B cell (primary cell): ENCODE measurements at regions not wholly inside any gene's neighbourhood (a gene's known extent, or its start where the extent isn't known, plus 50 kb on each side); places are given as distances from the start of the nearest gene placed in this dataset.

ENCODE experiments used
- ATAC-seq: fragments of 200-7000 bp; cut with Tn5 transposase; one replicate; pipeline ENCODE4 v1.10.0; 2021; ENCODE audit warnings: low read depth, mild to moderate bottlenecking, moderate number of reproducible peaks, moderate library complexity
- CTCF ChIA-PET: fragments of 350-600 bp; sonication (Branson Sonifier 250); formaldehyde crosslinking; loops from one replicate; lab custom pipeline; 2021; ENCODE audit warnings: antibody characterized with exemption, inconsistent platforms; lab: Charles Lee
- POLR2A ChIA-PET: fragments of 350-600 bp; sonication (Branson Sonifier 250); formaldehyde crosslinking; loops from one replicate; lab custom pipeline; 2021; ENCODE audit warnings: antibody characterized with exemption; lab: Charles Lee
- DNase-seq: peaks from one replicate; pipeline ENCODE4 v3.0.0; 2013
- H2AFZ ChIP-seq: 2 replicates; pipeline ENCODE4 v1.6.1; 2012; ENCODE audit warnings: mild to moderate bottlenecking, low read depth, low read length; ENCODE audit not compliant: insufficient read depth, poor library complexity, severe bottlenecking
- H3K27ac ChIP-seq, 2 donors: 1 replicate in 1 of 2; 2 replicates in 1 of 2; pipeline ENCODE4 v1.5.1; 2012 to 2013; ENCODE audit warnings: low read length in 2 of 2, mild to moderate bottlenecking in 2 of 2, moderate library complexity in 1 of 2
- H3K27me3 ChIP-seq, 4 experiments: fragments of 200-600 bp in 1 of 4; sonication (generic) in 1 of 4; replicated peaks in 1 of 4; 1 replicate in 2 of 4; 2 replicates in 2 of 4; pipeline versions ENCODE4 v1.6.1 to v1.7.0; 2013 to 2016; ENCODE audit warnings: low read length in 3 of 4, mild to moderate bottlenecking in 2 of 4, mixed read lengths in 1 of 4, moderate library complexity in 1 of 4; ENCODE audit not compliant: insufficient read depth in 4 of 4, control insufficient read depth in 3 of 4; ENCODE audit errors: control extremely low read depth in 1 of 4
- H3K36me3 ChIP-seq, 2 experiments: replicated peaks in 1 of 2; 1 replicate in 1 of 2; 2 replicates in 1 of 2; pipeline versions ENCODE4 v1.6.1 to v1.7.1; 2013; ENCODE audit warnings: low read length in 1 of 2; ENCODE audit not compliant: insufficient read depth in 2 of 2, control insufficient read depth in 1 of 2; ENCODE audit errors: control extremely low read depth in 1 of 2, extremely low read depth in 1 of 2
- H3K4me1 ChIP-seq, 2 donors: fragments of 200-600 bp in 1 of 2; sonication (generic) in 1 of 2; 1 replicate in 1 of 2; 2 replicates in 1 of 2; pipeline versions ENCODE4 v1.5.1 to v1.6.1; 2013 to 2017; ENCODE audit warnings: low read length in 2 of 2; ENCODE audit not compliant: control insufficient read depth in 2 of 2, insufficient read depth in 2 of 2
- H3K4me2 ChIP-seq: replicated peaks from 2 replicates; pipeline ENCODE3; 2012; ENCODE audit warnings: mild to moderate bottlenecking, low read depth, low read length; ENCODE audit not compliant: poor library complexity, severe bottlenecking
- H3K4me3 ChIP-seq, 5 experiments: fragments of 200-600 bp in 1 of 5; sonication (generic) in 1 of 5; 1 replicate in 3 of 5; 2 replicates in 2 of 5; pipeline versions ENCODE4 v1.5.1 to v1.7.0; 2011 to 2016; ENCODE audit warnings: low read length in 4 of 5, mild to moderate bottlenecking in 4 of 5, low read depth in 2 of 5, control low read depth in 1 of 5, moderate library complexity in 1 of 5; ENCODE audit not compliant: insufficient read depth in 1 of 5; ENCODE audit errors: control extremely low read depth in 1 of 5, extremely low read depth in 1 of 5
- H3K79me2 ChIP-seq: fragments of 200-600 bp; sonication (generic); one replicate; pipeline ENCODE4 v1.6.0; 2016; ENCODE audit warnings: low read length; ENCODE audit not compliant: control insufficient read depth, insufficient read depth
- H3K9ac ChIP-seq: fragments of 200-600 bp; sonication (generic); 2 replicates; pipeline ENCODE4 v1.6.1; 2017; ENCODE audit warnings: mild to moderate bottlenecking, low read length, moderate library complexity
- H3K9me3 ChIP-seq, 3 donors: one replicate each; pipeline versions ENCODE4 v1.6.1 to v1.7.1; 2013; ENCODE audit warnings: low read length in 2 of 3; ENCODE audit not compliant: control insufficient read depth in 2 of 3, insufficient read depth in 1 of 3; ENCODE audit errors: control extremely low read depth in 1 of 3
- H4K20me1 ChIP-seq: 2 replicates; pipeline ENCODE4 v1.6.0; 2012; ENCODE audit warnings: mild to moderate bottlenecking, low read length; ENCODE audit not compliant: insufficient read depth, control insufficient read depth, poor library complexity, severe bottlenecking
- H3K27ac Mint-ChIP-seq: one replicate; pipeline ENCODE4 v1.8.0; 2021; ENCODE audit warnings: mixed read lengths
- H3K27me3 Mint-ChIP-seq: one replicate; pipeline ENCODE4 v1.8.0; 2021; ENCODE audit warnings: mixed read lengths
- H3K4me1 Mint-ChIP-seq: one replicate; pipeline ENCODE4 v1.8.0; 2021; ENCODE audit warnings: mixed read lengths
- H3K4me3 Mint-ChIP-seq: one replicate; pipeline ENCODE4 v1.8.0; 2021; ENCODE audit warnings: mixed read lengths
- H3K9me3 Mint-ChIP-seq: one replicate; pipeline ENCODE4 v1.8.0; 2022; ENCODE audit warnings: mixed read lengths; ENCODE audit not compliant: insufficient read depth
- CTCF ChIP-seq: fragments of 200-600 bp; IDR thresholded peaks from one replicate; pipeline ENCODE4 v1.8.0; 2022; ENCODE audit warnings: antibody characterized with exemption, mild to moderate bottlenecking
- EZH2 ChIP-seq: IDR thresholded peaks from 2 replicates; pipeline ENCODE4 v1.6.1; 2012; ENCODE audit warnings: borderline replicate concordance, low read depth, mild to moderate bottlenecking, moderate library complexity, low read length; ENCODE audit not compliant: insufficient read depth, poor library complexity, severe bottlenecking
- WGBS: methylation state at CpG from one replicate; pipeline ENCODE4 v1.1.5; 2013; ENCODE audit warnings: missing lambda C conversion rate; ENCODE audit not compliant: insufficient coverage; 5-methylcytosine and 5-hydroxymethylcytosine counted together
- intact Hi-C: fragments of 100-400 bp; cut with micrococcal nuclease; formaldehyde crosslinking; loops from one replicate; pipeline ENCODE4 v1.10.0; 2022

- no peaks in the 10 kb centered on the region for H3K4me1 Mint-ChIP-seq
- no peak overlapping the region for H3K4me3 Mint-ChIP-seq
- no peaks in the 10 kb centered on the region for H3K27me3 ChIP-seq
- ChIA-PET POLR2A (no interaction called here), CTCF (no interaction called here)
- no peaks in the 10 kb centered on the region for H3K4me1 ChIP-seq
- WGBS, result 100% methylated on average over 1 of the region's 1 CpG
- H3K9ac ChIP-seq, result no peak overlapping the region
- no peak overlapping the region for H3K27ac Mint-ChIP-seq
- no peak overlapping the region for H3K4me2 ChIP-seq
- DNase-seq (no peak), ATAC-seq (no peak)
- no peak overlapping the region for H3K27ac ChIP-seq
- TF ChIP-seq EZH2, result no peak
- no peak for TF ChIP-seq CTCF
- H3K9me3 ChIP-seq, result no peaks in the 10 kb centered on the region
- H2AFZ ChIP-seq, result no peak overlapping the region
- no peaks in the 10 kb centered on the region for H3K27me3 Mint-ChIP-seq
- no peaks in the 10 kb centered on the region for H3K36me3 ChIP-seq
- H3K9me3 Mint-ChIP-seq, result no peaks in the 10 kb centered on the region
- no peaks in the 10 kb centered on the region for H4K20me1 ChIP-seq
- H3K4me3 ChIP-seq, result no peak overlapping the region
- intact Hi-C loops, result no loop called here
- H3K79me2 ChIP-seq, result no peaks in the 10 kb centered on the region
Observed at GRCh38 chr4:165738571-165738970, 134.5 kb upstream of the TLL1 start.

- no peak overlapping the region for H3K27ac ChIP-seq
- 88% methylated on average over 4 of the region's 6 CpGs for WGBS
- no peak overlapping the region for H3K9ac ChIP-seq
- no peak for ATAC-seq
- POLR2A ChIA-PET, result no interaction called here
- H3K9me3 ChIP-seq, result no peaks in the 10 kb centered on the region
- intact Hi-C loops, result no loop called here
- H2AFZ ChIP-seq, result no peak overlapping the region
- TF ChIP-seq CTCF, result no peak
- no peak for TF ChIP-seq EZH2
- no peaks in the 10 kb centered on the region for H3K27me3 ChIP-seq
- H3K4me1 ChIP-seq, result no peaks in the 10 kb centered on the region
- H3K4me1 Mint-ChIP-seq, result no peaks in the 10 kb centered on the region
- no peaks in the 10 kb centered on the region for H4K20me1 ChIP-seq
- CTCF ChIA-PET, result no interaction called here
- H3K4me3 Mint-ChIP-seq, result no peak overlapping the region
- H3K27ac Mint-ChIP-seq, result no peak overlapping the region
- H3K79me2 ChIP-seq, result no peaks in the 10 kb centered on the region
- DNase-seq, result no peak
- no peaks in the 10 kb centered on the region for H3K9me3 Mint-ChIP-seq
- no peaks in the 10 kb centered on the region for H3K27me3 Mint-ChIP-seq
- no peaks in the 10 kb centered on the region for H3K36me3 ChIP-seq
- no peak overlapping the region for H3K4me2 ChIP-seq
- no peak overlapping the region for H3K4me3 ChIP-seq
Observed at GRCh38 chr4:165740911-165741310, 132.1 kb upstream of the TLL1 start.
